ENCODE measurements at regions not wholly inside any gene's neighbourhood (a gene's known extent, or its start where the extent isn't known, plus 50 kb on each side); places are given as distances from the start of the nearest gene placed in this dataset.

- TF ChIP-seq POLR2A (IDR thresholded peaks at IDR 0.05) (no peak), CTCF (IDR thresholded peaks at IDR 0.05 in 4 of 5, conservative IDR thresholded peaks at IDR 0.05 in 1 of 5) (no peak)
These were observed 106.4 kb upstream of the STARD4 start for GRCh38 chr5:111618623-111619271.

Measured in gastrocnemius medialis (tissue), 4 donors.